NCI-H1417 (cell line): ENCODE measurements at regions not wholly inside any gene's neighbourhood (a gene's known extent, or its start where the extent isn't known, plus 50 kb on each side); places are given as distances from the start of the nearest gene placed in this dataset.

ENCODE experiments used
- DNase-seq, 3 experiments: peaks; one replicate each; lab custom pipeline; 2025; lab: John Stamatoyannopoulos, UW

DNA sequence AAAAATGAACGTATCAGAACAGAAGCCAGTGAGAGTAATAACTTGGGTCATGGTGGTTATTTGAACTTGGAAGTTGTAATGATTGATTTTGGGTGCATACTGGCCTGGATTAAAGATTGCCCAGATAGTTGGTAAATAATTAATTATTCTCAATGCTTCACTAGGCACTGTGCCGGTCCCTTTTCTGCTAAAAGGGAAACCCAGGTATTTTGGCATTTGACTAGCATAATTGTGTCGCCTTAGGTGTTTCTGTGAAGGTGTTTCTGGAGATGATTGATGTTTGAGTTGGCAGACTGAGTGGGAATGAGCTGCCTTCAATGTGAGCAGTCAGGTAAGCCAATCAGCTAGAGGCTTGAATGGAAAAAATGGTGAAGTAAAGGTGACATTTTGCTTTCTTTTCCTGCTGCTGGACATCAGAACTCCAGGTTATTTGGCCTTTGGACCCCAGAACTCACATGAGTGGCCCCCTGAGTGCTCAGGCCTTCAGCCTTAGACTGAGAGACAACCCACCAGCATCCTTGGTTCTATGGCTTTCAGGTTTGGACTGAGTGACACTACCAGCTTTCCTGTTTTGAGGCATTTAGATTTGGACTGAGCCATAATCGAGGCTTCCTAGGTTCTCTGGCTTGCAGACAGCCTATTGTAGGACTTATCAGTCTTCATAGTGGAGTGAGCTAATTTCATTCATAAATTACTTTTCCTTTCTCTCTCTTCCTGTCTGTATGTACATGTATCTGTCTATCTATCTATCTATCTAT is 120.7 kb upstream of the PAPPA start:
- no peak for DNase-seq

DNA sequence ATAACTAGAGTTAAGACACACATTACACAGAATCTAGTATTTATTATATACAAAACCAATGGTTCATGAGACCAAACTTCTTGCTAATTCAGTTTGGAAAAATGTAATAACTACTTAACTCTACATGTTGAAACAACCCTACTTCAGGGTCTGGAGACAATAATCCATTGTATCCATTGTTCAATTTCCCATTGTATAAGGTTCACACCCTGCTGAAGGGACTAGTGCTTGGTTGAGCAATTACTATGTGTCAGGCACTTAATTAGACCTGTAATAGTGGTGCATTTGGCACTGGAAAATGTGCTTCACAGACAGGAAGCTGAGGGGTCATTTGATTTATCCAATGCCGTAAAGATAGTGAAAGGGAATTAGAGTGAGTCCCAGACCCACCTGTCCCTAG is 114.3 kb upstream of the PAPPA start:
- no peak for DNase-seq

- no peak for DNase-seq
These were observed 113.7 kb upstream of the PAPPA start for GRCh38 chr9:116039893-116040292.

GRCh38 chr9:116042321-116042720 is 111.3 kb upstream of the PAPPA start:
- no peak for DNase-seq

DNA sequence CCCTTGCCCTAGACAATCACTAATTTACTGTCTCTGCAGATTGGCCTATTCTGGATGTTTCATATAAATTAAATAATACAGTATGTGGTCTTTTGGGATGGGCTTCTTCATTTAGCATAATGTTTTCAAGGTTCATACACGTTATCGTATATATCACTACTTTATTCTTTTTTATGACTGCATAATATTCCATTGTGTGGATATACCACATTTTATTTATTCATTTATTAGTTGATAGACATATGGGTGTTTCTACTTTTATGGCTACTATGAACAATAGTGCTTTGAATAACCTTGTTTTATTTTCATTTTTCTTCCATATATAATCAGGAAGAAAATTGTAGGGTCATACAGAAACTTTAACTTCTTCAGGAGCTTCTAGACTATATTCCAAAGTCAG is 108.5 kb upstream of the PAPPA start:
- DNase-seq: no peak

DNA sequence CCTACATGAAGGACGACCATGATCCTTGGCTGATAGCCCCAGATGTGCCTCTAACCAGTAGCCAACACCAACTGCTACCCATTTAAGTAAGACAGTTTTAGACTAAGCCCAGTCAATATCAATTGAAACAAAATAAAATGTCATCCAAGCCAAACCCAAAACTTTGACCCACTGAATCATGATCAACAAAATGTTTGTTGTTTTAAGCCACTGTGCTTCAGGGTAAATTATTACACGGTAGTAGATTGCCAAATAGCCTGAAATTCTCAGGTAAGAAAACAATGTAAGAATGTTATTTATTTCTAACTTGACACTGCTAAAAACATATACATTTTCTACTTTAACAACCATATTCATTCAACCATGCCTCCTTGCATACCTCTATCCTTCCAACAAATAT is 105.5 kb upstream of the PAPPA start:
- no peak for DNase-seq

GRCh38 chr9:116049456-116049855 is 104.1 kb upstream of the PAPPA start:
- no peak for DNase-seq

GRCh38 chr9:116051528-116051927 is 102.1 kb upstream of the PAPPA start:
- no peak for DNase-seq

DNA sequence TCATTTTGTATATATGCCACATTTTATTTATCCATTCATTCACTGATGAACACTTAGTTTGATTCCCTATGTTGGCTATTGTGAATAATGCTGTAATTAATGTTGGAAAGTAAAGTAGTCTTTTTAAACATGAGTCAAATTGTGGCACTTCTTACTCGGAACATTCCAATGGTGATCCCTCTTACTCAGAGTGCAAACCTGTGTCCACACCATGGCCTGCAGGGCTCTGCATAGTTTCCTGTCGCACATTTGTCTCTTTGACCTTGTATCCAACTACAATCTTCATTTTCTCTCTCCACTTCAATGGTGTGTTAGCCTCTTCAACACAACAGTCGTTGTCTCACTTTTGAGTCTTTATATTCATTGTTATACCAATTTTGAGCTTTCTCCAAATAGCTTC is 98.1 kb upstream of the PAPPA start:
- no peak for DNase-seq

DNA sequence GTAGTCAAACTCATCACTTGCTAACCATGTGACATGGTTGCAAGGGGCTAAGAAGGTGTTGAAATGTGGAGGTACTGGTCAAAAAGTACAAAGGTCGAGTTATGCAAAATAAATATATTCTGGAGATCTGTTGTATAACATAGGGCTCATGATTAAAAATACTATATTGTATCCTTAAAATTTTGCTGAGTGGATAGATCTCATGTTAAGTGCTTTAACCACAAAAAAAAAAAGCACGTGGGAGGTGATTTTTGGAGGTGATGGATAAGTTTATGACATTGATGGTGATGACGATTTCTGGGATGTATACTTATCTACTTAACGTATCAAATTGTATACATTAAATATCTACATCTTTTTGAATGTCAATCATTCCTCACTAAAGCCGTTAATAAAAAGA is 96.2 kb upstream of the PAPPA start:
- DNase-seq: no peak

GRCh38 chr9:116058421-116058820 is 95.2 kb upstream of the PAPPA start:
- no peak for DNase-seq

- no peak for DNase-seq
These were observed 94.1 kb upstream of the PAPPA start for GRCh38 chr9:116059466-116059865.

DNA sequence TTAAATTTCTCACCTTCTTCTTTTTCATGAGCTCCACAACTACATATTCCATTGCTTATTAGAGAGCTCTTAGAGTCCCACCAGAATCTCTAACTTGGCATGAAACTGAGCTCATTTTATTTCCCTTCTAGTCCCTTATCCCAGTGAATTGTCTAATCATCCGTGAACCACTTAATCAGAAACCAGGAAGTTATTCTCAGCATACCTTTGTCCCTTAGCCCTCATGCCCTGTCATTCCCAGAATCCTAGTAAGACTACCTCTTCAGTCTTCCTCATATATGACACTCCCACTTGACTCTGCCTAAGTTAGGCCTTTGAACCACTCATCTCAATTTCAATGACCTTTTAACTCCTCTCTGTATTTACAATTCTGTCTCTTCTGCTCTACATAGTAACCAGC is 93.0 kb upstream of the PAPPA start:
- no peak for DNase-seq

GRCh38 chr9:116061546-116062205 is 91.9 kb upstream of the PAPPA start:
- DNase-seq: no peak

DNA sequence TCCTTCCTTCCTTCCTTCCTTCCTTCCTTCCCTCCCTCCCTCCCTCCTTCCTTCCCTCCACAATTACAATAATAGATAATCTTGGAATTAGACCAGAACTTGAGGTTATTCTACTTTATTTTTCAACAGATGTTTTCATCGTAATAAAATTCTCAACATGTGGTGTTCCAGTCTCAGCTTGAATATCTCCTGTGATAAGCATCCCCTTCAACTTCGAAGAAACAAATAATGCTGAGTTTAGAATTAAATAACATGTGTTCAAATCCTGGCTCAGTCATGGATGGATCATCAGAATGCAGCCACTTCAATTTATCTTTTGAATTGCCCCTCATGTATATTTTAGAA is 91.4 kb upstream of the PAPPA start:
- no peak for DNase-seq

DNA sequence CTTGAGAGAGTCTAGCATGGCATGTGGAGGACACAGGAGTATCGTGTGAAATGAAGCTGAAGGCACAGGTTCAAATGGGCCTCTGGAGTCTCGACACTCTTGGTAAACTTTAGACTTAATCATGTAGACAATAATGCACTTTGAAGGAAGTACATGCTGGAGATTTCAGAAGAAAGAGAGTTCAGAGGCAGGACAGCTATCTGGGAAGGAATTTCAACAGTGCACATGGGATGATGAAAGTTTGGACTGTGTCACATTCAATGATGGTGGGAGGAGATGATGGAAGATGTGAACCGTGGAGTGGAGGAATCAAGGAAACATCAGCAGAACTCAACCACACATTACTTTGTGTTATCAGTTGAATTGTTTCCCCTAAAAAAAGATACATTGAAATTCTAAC is 88.6 kb upstream of the PAPPA start:
- DNase-seq: no peak

DNA sequence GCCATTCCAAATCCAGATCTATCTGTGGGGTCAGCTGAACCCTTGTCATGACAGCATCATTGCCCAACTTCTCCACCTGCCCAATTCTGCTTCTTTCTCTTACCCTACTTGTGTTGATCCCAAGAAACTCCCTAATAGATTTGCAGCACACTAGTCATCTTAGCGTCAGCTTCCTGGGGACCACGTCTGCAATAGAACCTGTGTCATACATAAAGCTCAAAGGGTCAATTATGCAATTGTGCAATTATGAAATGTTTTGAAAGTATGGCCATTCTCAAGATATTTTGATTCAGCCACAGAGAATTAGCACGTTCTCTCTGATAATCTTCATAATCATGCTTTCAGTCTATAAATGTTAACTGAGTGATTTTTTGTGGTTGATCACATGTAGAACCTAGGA is 87.4 kb upstream of the PAPPA start:
- DNase-seq: no peak

DNA sequence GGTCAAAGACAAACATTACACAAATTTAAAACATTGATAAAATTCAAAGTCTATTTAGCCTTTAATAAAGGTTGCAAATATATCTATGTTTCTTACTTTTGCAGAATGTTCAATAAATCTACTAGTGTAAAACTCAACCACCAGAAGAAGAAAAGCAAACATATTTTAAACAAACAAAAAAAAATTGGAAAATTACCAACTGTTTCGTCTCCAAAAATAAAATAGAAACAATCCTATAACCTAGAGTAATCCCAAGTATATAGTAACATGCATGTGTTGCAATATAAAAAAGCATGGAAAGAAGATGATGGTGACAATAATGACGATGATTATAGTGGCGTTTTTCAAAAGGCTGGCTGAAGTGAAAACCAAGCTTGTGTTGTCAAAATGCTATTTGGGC is 86.0 kb upstream of the PAPPA start:
- no peak for DNase-seq

GRCh38 chr9:116070256-116070914 is 83.2 kb upstream of the PAPPA start:
- no peak for DNase-seq

- no peak for DNase-seq
These were observed 81.5 kb upstream of the PAPPA start for GRCh38 chr9:116072046-116072445.

DNA sequence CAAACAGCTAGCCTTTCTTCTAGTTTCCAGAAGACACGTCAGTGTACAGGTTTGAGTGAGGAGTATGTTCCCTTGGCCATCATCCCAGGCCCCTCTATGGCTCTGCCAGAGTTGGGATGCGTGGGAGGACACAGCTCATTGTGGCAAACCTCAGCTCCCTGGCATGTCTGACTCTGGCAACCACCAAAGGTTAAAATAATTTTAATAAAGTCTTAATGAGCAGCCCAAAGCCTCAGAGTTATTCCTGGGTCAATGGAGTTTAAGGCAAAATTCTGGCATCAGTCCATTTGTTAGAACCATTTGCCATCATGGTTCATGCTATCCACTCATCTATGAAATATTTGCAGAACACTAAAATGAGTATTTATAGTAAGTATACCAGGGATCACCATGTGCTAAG is 79.8 kb upstream of the PAPPA start:
- DNase-seq: no peak

- DNase-seq: no peak
These were observed 78.9 kb upstream of the PAPPA start for GRCh38 chr9:116074658-116075057.

GRCh38 chr9:116075191-116075590 is 78.4 kb upstream of the PAPPA start:
- no peak for DNase-seq

GRCh38 chr9:116078640-116079039 is 75.0 kb upstream of the PAPPA start:
- DNase-seq: no peak
